Loucy (cell line): ENCODE measurements at regions not wholly inside any gene's neighbourhood (a gene's known extent, or its start where the extent isn't known, plus 50 kb on each side); places are given as distances from the start of the nearest gene placed in this dataset.

Experiments
- H2AFZ ChIP-seq: fragments of 200-600 bp; sonication (generic); 2 replicates; pipeline ENCODE4 v1.6.0; 2016; ENCODE audit warnings: antibody characterized with exemption, mild to moderate bottlenecking, low read length, moderate library complexity
- H3F3A ChIP-seq: fragments of 200-600 bp; 2 replicates; pipeline ENCODE4 v1.6.0; 2016; ENCODE audit warnings: antibody characterized with exemption, low read depth, mild to moderate bottlenecking
- H3K27me3 ChIP-seq: fragments of 200-600 bp; sonication (generic); 2 replicates; pipeline ENCODE4 v1.6.1; 2014; ENCODE audit warnings: low read length, mild to moderate bottlenecking; ENCODE audit not compliant: insufficient read depth, poor library complexity, severe bottlenecking
- H3K36me3 ChIP-seq: fragments of 200-600 bp; sonication (generic); 2 replicates; pipeline ENCODE4 v1.6.1; 2016; ENCODE audit warnings: low read length; ENCODE audit not compliant: insufficient read depth
- H3K4me1 ChIP-seq: fragments of 200-600 bp; sonication (generic); 2 replicates; pipeline ENCODE4 v1.5.1; 2014; ENCODE audit warnings: low read length, mild to moderate bottlenecking; ENCODE audit not compliant: insufficient read depth, poor library complexity, severe bottlenecking
- H3K4me2 ChIP-seq: fragments of 200-600 bp; sonication (generic); 2 replicates; pipeline ENCODE4 v1.6.0; 2014; ENCODE audit warnings: antibody characterized with exemption, low read length, low read depth, mild to moderate bottlenecking; ENCODE audit not compliant: poor library complexity, severe bottlenecking
- H3K4me3 ChIP-seq: fragments of 200-600 bp; sonication (generic); 2 replicates; pipeline ENCODE4 v1.5.1; 2014; ENCODE audit warnings: low read length, mild to moderate bottlenecking, mixed read lengths; ENCODE audit not compliant: poor library complexity, severe bottlenecking
- H3K79me2 ChIP-seq: fragments of 200-600 bp; sonication (generic); 2 replicates; pipeline ENCODE4 v1.6.1; 2014; ENCODE audit warnings: low read length; ENCODE audit not compliant: insufficient read depth
- H3K9ac ChIP-seq: fragments of 200-600 bp; sonication (generic); 2 replicates; pipeline ENCODE4 v1.6.0; 2014; ENCODE audit warnings: mild to moderate bottlenecking, low read depth, low read length, moderate library complexity; ENCODE audit not compliant: poor library complexity, severe bottlenecking
- H3K9me2 ChIP-seq: fragments of 200-600 bp; sonication (generic); replicated peaks from 2 replicates; pipeline ENCODE4 v1.6.1; 2016; ENCODE audit warnings: low read depth, low read length, mixed read lengths
- H3K9me3 ChIP-seq: fragments of 200-600 bp; sonication (generic); 2 replicates; pipeline ENCODE4 v1.6.1; 2014; ENCODE audit warnings: mild to moderate bottlenecking, antibody characterized with exemption, low read length, low read depth; ENCODE audit not compliant: insufficient read depth
- H4K20me1 ChIP-seq: fragments of 200-600 bp; sonication (generic); 2 replicates; pipeline ENCODE4 v1.6.0; 2014; ENCODE audit warnings: antibody characterized with exemption, low read length, mild to moderate bottlenecking; ENCODE audit not compliant: insufficient read depth, poor library complexity, severe bottlenecking
- EZH2phosphoT487 ChIP-seq: fragments of 200-600 bp; IDR thresholded peaks from 2 replicates; pipeline ENCODE4 v1.6.1; 2018; ENCODE audit warnings: antibody characterized with exemption, mild to moderate bottlenecking, moderate library complexity, borderline replicate concordance
- TF ChIP-seq, protein P1 (sequence below): fragments of 200-600 bp; sonication (generic); conservative IDR thresholded peaks from 2 replicates; pipeline ENCODE4 v1.5.1; 2014; ENCODE audit warnings: mild to moderate bottlenecking, antibody characterized with exemption, low read length

DNA sequence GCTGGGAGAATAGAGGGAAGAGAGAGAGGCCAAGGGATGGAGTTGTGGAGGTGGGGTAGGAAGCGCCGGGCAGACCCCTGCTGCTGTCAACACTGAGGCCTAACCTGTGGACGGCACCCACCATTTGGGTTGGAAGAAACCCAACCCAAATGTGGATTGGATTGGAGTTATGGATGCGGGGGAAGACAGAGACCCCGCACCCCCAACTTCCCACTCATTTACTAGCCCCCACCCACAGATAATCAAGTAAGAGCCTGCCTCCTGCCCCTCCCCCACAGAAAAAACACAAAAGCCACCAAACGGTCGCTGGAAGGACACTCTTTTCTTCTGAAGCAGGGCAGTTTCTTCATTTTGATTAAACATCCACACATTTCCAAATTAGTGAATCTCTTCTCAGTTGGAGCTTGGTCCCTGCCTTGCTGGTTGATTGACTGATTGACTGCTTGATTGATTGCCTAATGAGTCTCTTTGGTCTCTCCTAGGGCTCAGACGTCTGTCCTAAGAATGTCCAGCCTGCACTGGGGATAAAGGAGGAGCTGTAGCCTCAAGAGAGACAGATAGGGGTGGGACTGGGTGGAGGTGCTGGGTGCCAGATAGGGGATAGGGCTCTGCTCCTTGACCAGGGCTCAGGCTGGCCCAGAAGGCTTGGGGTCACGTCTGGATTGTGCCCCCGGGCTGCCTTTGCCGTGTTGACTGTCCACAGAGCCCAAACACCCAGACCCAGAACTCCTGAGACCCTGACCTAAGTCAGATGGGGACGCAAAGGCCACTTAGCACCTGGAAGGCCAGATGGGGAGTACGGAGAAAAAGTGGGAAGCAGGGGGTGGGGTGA lies 74.9 kb upstream of the FOXP4 start:
- H3K9me2 ChIP-seq, result no peaks in the 10 kb centered on the region

DNA sequence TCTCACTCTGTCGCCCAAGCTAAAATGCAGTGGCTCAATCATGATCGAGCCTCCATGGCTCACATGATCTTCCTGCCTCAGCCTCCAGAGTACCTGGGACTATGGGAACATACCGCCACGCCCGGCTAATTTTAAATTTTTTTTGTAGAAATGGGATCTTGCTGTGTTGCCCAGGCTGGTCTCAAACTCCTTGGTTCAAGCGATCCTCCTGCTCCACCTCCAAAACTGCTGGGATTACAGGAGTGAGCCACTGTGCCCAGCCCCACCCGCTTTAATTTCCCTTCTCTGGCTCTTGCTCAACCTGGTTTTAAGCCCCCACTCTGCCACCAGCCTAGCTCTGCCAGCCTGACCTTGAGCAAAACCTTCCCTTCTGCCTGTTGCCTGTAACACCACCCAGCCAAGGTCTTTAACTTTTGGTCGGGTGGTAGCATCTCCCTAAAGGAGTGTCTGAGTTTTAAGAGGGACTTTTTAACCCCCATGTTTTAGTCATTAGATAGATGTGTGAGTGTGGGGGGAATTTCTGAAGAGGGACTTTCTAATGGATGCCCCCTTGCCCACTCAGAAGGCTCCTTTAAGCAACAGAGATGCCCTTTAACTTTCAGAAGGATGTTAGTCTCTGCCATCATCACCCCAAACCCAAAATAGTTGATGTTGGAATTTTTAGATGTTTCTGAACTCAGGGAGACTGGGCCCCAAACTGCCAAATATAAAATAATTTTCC lies 71.8 kb upstream of the FOXP4 start:
- H4K20me1 ChIP-seq, result no peaks in the 10 kb centered on the region
- H3K79me2 ChIP-seq, result no peaks in the 10 kb centered on the region
- no peaks in the 10 kb centered on the region for H3K9me2 ChIP-seq
- H2AFZ ChIP-seq, result no peak overlapping the region
- H3K4me1 ChIP-seq, result peaks cover 3% of the 10 kb centered on the region
- H3K9me3 ChIP-seq, result no peaks in the 10 kb centered on the region
- H3K36me3 ChIP-seq, result no peaks in the 10 kb centered on the region
- H3K4me2 ChIP-seq, result no peak overlapping the region
- no peaks in the 10 kb centered on the region for H3F3A ChIP-seq
- TF ChIP-seq EZH2phosphoT487, result no peak
- TF ChIP-seq, protein P1, sequence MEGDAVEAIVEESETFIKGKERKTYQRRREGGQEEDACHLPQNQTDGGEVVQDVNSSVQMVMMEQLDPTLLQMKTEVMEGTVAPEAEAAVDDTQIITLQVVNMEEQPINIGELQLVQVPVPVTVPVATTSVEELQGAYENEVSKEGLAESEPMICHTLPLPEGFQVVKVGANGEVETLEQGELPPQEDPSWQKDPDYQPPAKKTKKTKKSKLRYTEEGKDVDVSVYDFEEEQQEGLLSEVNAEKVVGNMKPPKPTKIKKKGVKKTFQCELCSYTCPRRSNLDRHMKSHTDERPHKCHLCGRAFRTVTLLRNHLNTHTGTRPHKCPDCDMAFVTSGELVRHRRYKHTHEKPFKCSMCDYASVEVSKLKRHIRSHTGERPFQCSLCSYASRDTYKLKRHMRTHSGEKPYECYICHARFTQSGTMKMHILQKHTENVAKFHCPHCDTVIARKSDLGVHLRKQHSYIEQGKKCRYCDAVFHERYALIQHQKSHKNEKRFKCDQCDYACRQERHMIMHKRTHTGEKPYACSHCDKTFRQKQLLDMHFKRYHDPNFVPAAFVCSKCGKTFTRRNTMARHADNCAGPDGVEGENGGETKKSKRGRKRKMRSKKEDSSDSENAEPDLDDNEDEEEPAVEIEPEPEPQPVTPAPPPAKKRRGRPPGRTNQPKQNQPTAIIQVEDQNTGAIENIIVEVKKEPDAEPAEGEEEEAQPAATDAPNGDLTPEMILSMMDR, result no peak
- no peak overlapping the region for H3K4me3 ChIP-seq
- H3K9ac ChIP-seq, result no peak overlapping the region
- H3K27me3 ChIP-seq, result no peaks in the 10 kb centered on the region

More for the DNA sequence above, 74.9 kb upstream of the FOXP4 start:
- no peaks in the 10 kb centered on the region for H3K9me3 ChIP-seq
- no peaks in the 10 kb centered on the region for H4K20me1 ChIP-seq
- TF ChIP-seq, protein P1, result no peak
- TF ChIP-seq EZH2phosphoT487, result no peak
- no peaks in the 10 kb centered on the region for H3K79me2 ChIP-seq
- no peak overlapping the region for H3K4me3 ChIP-seq
- no peak overlapping the region for H3K9ac ChIP-seq
- H2AFZ ChIP-seq, result no peak overlapping the region
- H3K27me3 ChIP-seq, result no peaks in the 10 kb centered on the region
- no peaks in the 10 kb centered on the region for H3K36me3 ChIP-seq
- H3F3A ChIP-seq, result no peaks in the 10 kb centered on the region
- H3K4me1 ChIP-seq, result no peaks in the 10 kb centered on the region
- H3K4me2 ChIP-seq, result no peak overlapping the region

DNA sequence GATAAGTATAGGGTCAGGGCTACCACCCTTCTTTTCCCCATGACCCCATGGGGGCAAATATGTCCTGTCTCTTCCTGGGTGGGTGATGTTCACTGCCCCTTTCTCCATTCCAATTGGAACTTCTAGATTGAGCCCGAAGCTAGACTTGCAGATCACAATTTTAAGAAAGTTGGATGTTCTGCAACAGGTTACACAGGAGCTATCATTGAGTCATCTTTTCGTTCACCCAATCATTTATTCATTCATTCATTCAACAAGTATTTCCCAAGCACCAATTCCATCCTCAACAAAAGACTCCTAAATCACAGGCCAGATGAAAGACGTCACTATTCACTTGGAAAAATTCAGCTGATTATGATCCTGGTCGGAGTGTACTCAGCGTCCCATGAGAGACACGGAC lies 71.0 kb upstream of the FOXP4 start:
- Histone ChIP-seq H3K79me2 (no peaks in the 10 kb centered on the region), H3F3A (no peaks in the 10 kb centered on the region), H3K4me1 (peaks cover 3% of the 10 kb centered on the region), H3K4me2 (no peak overlapping the region), H3K9me3 (no peaks in the 10 kb centered on the region), H3K9me2 (no peaks in the 10 kb centered on the region), H3K4me3 (no peak overlapping the region), H3K27me3 (no peaks in the 10 kb centered on the region), H3K9ac (no peak overlapping the region), H2AFZ (no peak overlapping the region), H4K20me1 (no peaks in the 10 kb centered on the region), H3K36me3 (no peaks in the 10 kb centered on the region)
- TF ChIP-seq, protein P1, result no peak
- TF ChIP-seq EZH2phosphoT487, result no peak
